ENCODE measurements at regions not wholly inside any gene's neighbourhood (a gene's known extent, or its start where the extent isn't known, plus 50 kb on each side); places are given as distances from the start of the nearest gene placed in this dataset.

- no peak for DNase-seq (ENCODE audit: low read depth in 4 of 4, low spot score in 3 of 4)
Observed at GRCh38 chr18:37986665-37987064, 421.1 kb upstream of the CELF4 start.

- DNase-seq (ENCODE audit: low read depth in 4 of 4, low spot score in 3 of 4), result no peak
Observed at GRCh38 chr18:37985126-37985525, 419.5 kb upstream of the CELF4 start.

GRCh38 chr18:37980556-37980955 is 415.0 kb upstream of the CELF4 start:
- DNase-seq (ENCODE audit: low read depth in 4 of 4, low spot score in 3 of 4), result no peak

- DNase-seq (ENCODE audit: low read depth in 4 of 4, low spot score in 3 of 4), result no peak
Observed at GRCh38 chr18:37975446-37975845, 409.8 kb upstream of the CELF4 start.

GRCh38 chr18:37967261-37967660 is 401.7 kb upstream of the CELF4 start:
- DNase-seq (ENCODE audit: low read depth in 4 of 4, low spot score in 3 of 4), result no peak

- no peak for DNase-seq (ENCODE audit: low read depth in 4 of 4, low spot score in 3 of 4)
Observed at GRCh38 chr18:37965572-37965970, 400.0 kb upstream of the CELF4 start.

GRCh38 chr18:37964885-37965571 is 399.4 kb upstream of the CELF4 start:
- DNase-seq (ENCODE audit: low read depth in 4 of 4, low spot score in 3 of 4), result no peak

- no peak for DNase-seq (ENCODE audit: low read depth in 4 of 4, low spot score in 3 of 4)
Observed at GRCh38 chr18:37963837-37964236, 398.2 kb upstream of the CELF4 start.

GRCh38 chr18:37962316-37962966 is 396.8 kb upstream of the CELF4 start:
- DNase-seq (ENCODE audit: low read depth in 4 of 4, low spot score in 3 of 4), result no peak

- DNase-seq (ENCODE audit: low read depth in 4 of 4, low spot score in 3 of 4), result no peak
Observed at GRCh38 chr18:37958499-37958898, 392.9 kb upstream of the CELF4 start.

GRCh38 chr18:37956902-37957301 is 391.3 kb upstream of the CELF4 start:
- no peak for DNase-seq (ENCODE audit: low read depth in 4 of 4, low spot score in 3 of 4)

GRCh38 chr18:37956020-37956419 is 390.4 kb upstream of the CELF4 start:
- DNase-seq (ENCODE audit: low read depth in 4 of 4, low spot score in 3 of 4), result no peak

GRCh38 chr18:37955201-37955600 is 389.6 kb upstream of the CELF4 start:
- DNase-seq (ENCODE audit: low read depth in 4 of 4, low spot score in 3 of 4), result no peak

GRCh38 chr18:37953876-37954275 is 388.3 kb upstream of the CELF4 start:
- DNase-seq (ENCODE audit: low read depth in 4 of 4, low spot score in 3 of 4), result no peak

- DNase-seq (ENCODE audit: low read depth in 4 of 4, low spot score in 3 of 4), result no peak
Observed at GRCh38 chr18:37948471-37948870, 382.9 kb upstream of the CELF4 start.

- no peak for DNase-seq (ENCODE audit: low read depth in 4 of 4, low spot score in 3 of 4)
Observed at GRCh38 chr18:37946324-37946723, 380.7 kb upstream of the CELF4 start.

GRCh38 chr18:37944700-37945270 is 379.2 kb upstream of the CELF4 start:
- no peak for DNase-seq (ENCODE audit: low read depth in 4 of 4, low spot score in 3 of 4)

- no peak for DNase-seq (ENCODE audit: low read depth in 4 of 4, low spot score in 3 of 4)
Observed at GRCh38 chr18:37937287-37937686, 371.7 kb upstream of the CELF4 start.

GRCh38 chr18:37935086-37935485 is 369.5 kb upstream of the CELF4 start:
- DNase-seq (ENCODE audit: low read depth in 4 of 4, low spot score in 3 of 4), result no peak

- DNase-seq (ENCODE audit: low read depth in 4 of 4, low spot score in 3 of 4), result no peak
Observed at GRCh38 chr18:37930640-37931039, 365.0 kb upstream of the CELF4 start.

- no peak for DNase-seq (ENCODE audit: low read depth in 4 of 4, low spot score in 3 of 4)
Observed at GRCh38 chr18:37922162-37922561, 356.6 kb upstream of the CELF4 start.

- DNase-seq (ENCODE audit: low read depth in 4 of 4, low spot score in 3 of 4), result no peak
Observed at GRCh38 chr18:37920865-37921264, 355.3 kb upstream of the CELF4 start.

All from right renal pelvis (tissue), 4 donors.